H1 (cell line): ENCODE measurements at regions not wholly inside any gene's neighbourhood (a gene's known extent, or its start where the extent isn't known, plus 50 kb on each side); places are given as distances from the start of the nearest gene placed in this dataset.

ENCODE experiments used
- ATF2 ChIP-seq: IDR thresholded peaks from 2 replicates; pipeline ENCODE4 v1.6.1; 2012; ENCODE audit warnings: low read length, inconsistent platforms
- CEBPB ChIP-seq: IDR thresholded peaks from 2 replicates; pipeline ENCODE4 v1.6.1; 2012; ENCODE audit warnings: low read depth, low read length
- CHD1 ChIP-seq: IDR thresholded peaks from 2 replicates; pipeline ENCODE4 v1.6.1; 2012; ENCODE audit warnings: low read depth, low read length, improper control_type of control experiment

- TF ChIP-seq CHD1 = no peak
- no peak for TF ChIP-seq ATF2
- no peak for TF ChIP-seq CEBPB
These were observed 190.8 kb downstream of the GLRX3 start (continued) for GRCh38 chr10:130326954-130327353.
